ENCODE measurements at regions not wholly inside any gene's neighbourhood (a gene's known extent, or its start where the extent isn't known, plus 50 kb on each side); places are given as distances from the start of the nearest gene placed in this dataset.

DNA sequence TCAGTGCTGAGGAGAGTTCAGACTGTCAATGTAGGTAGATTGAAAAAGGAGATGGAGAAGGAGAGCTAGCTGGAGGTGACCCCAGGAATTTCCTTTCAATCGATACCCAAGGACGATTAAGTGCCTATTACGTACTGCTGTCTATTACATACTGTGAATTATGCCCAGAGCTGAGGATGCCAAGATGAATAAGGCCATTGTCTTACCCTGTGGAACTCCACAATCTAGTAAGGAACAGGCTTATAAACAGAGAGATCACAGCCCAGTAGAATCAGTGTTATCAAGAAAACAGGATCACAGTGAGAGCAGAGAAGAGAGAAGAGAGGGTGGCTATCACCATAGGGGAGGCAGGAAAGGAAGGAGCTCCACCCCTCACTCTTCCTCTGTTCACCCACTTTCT is 54.1 kb upstream of the PDE8B start:
- TF ChIP-seq, protein P1, sequence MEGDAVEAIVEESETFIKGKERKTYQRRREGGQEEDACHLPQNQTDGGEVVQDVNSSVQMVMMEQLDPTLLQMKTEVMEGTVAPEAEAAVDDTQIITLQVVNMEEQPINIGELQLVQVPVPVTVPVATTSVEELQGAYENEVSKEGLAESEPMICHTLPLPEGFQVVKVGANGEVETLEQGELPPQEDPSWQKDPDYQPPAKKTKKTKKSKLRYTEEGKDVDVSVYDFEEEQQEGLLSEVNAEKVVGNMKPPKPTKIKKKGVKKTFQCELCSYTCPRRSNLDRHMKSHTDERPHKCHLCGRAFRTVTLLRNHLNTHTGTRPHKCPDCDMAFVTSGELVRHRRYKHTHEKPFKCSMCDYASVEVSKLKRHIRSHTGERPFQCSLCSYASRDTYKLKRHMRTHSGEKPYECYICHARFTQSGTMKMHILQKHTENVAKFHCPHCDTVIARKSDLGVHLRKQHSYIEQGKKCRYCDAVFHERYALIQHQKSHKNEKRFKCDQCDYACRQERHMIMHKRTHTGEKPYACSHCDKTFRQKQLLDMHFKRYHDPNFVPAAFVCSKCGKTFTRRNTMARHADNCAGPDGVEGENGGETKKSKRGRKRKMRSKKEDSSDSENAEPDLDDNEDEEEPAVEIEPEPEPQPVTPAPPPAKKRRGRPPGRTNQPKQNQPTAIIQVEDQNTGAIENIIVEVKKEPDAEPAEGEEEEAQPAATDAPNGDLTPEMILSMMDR (IDR thresholded peaks at IDR 0.05) = no peak
- TF ChIP-seq POLR2A (IDR thresholded peaks at IDR 0.05) (no peak), EP300 (IDR thresholded peaks at IDR 0.05) (no peak)

Data from ovary (tissue), 3 donors.